CD8-positive, alpha-beta memory T cell (primary cell): ENCODE measurements at regions not wholly inside any gene's neighbourhood (a gene's known extent, or its start where the extent isn't known, plus 50 kb on each side); places are given as distances from the start of the nearest gene placed in this dataset.

ENCODE experiments used
- CTCF ChIA-PET: fragments of 350-600 bp; sonication (Branson Sonifier 250); formaldehyde crosslinking; loops from one replicate; lab custom pipeline; 2021; ENCODE audit warnings: antibody characterized with exemption; lab: Charles Lee
- POLR2A ChIA-PET: fragments of 350-600 bp; sonication (Branson Sonifier 250); formaldehyde crosslinking; loops from one replicate; lab custom pipeline; 2021; ENCODE audit warnings: antibody characterized with exemption; lab: Charles Lee
- DNase-seq, 5 donors: peaks; one replicate each; pipeline versions ENCODE4 v3.0.0 to v3.0.0-alpha.2; 2020 to 2022; ENCODE audit warnings: mixed read lengths in 1 of 5
- H3K27ac ChIP-seq: one replicate; pipeline ENCODE4 v1.7.0; 2013; ENCODE audit warnings: low read depth, mild to moderate bottlenecking, low read length, moderate library complexity
- H3K27me3 ChIP-seq: 2 replicates; pipeline ENCODE4 v1.7.0; 2013; ENCODE audit warnings: low read length, mild to moderate bottlenecking; ENCODE audit not compliant: insufficient read depth, poor library complexity, severe bottlenecking
- H3K36me3 ChIP-seq: 2 replicates; pipeline ENCODE4 v1.7.0; 2013; ENCODE audit warnings: mild to moderate bottlenecking, low read length, moderate library complexity; ENCODE audit not compliant: insufficient read depth
- H3K4me1 ChIP-seq: 2 replicates; pipeline ENCODE4 v1.7.0; 2013; ENCODE audit warnings: mild to moderate bottlenecking, low read length, moderate library complexity; ENCODE audit not compliant: insufficient read depth
- H3K4me3 ChIP-seq: 2 replicates; pipeline ENCODE4 v1.7.0; 2013; ENCODE audit warnings: mild to moderate bottlenecking, low read length
- H3K9me3 ChIP-seq: 2 replicates; pipeline ENCODE4 v1.7.0; 2013; ENCODE audit warnings: mild to moderate bottlenecking, low read length
- H3K27ac Mint-ChIP-seq, 8 donors: one replicate each; pipeline ENCODE4 v1.8.0; 2020 to 2021; ENCODE audit warnings: mixed read lengths in 8 of 8, mild to moderate bottlenecking in 6 of 8, inconsistent platforms in 3 of 8, moderate library complexity in 3 of 8
- H3K27me3 Mint-ChIP-seq, 2 donors: one replicate each; pipeline ENCODE4 v1.8.0; 2020 to 2021; ENCODE audit warnings: mixed read lengths in 2 of 2, mild to moderate bottlenecking in 1 of 2, moderate library complexity in 1 of 2
- H3K36me3 Mint-ChIP-seq, 3 donors: one replicate each; pipeline ENCODE4 v1.8.0; 2020 to 2021; ENCODE audit warnings: mixed read lengths in 3 of 3, inconsistent platforms in 1 of 3, mild to moderate bottlenecking in 1 of 3
- H3K4me1 Mint-ChIP-seq, 3 donors: one replicate each; pipeline ENCODE4 v1.8.0; 2020 to 2021; ENCODE audit warnings: mixed read lengths in 3 of 3, inconsistent platforms in 1 of 3, mild to moderate bottlenecking in 1 of 3
- H3K4me3 Mint-ChIP-seq, 7 donors: one replicate each; pipeline ENCODE4 v1.8.0; 2020 to 2021; ENCODE audit warnings: mixed read lengths in 7 of 7, mild to moderate bottlenecking in 6 of 7, moderate library complexity in 4 of 7, inconsistent platforms in 2 of 7
- H3K9me3 Mint-ChIP-seq, 5 donors: one replicate each; pipeline ENCODE4 v1.8.0; 2020 to 2022; ENCODE audit warnings: mixed read lengths in 5 of 5, mild to moderate bottlenecking in 3 of 5, moderate library complexity in 2 of 5, inconsistent platforms in 1 of 5

DNA sequence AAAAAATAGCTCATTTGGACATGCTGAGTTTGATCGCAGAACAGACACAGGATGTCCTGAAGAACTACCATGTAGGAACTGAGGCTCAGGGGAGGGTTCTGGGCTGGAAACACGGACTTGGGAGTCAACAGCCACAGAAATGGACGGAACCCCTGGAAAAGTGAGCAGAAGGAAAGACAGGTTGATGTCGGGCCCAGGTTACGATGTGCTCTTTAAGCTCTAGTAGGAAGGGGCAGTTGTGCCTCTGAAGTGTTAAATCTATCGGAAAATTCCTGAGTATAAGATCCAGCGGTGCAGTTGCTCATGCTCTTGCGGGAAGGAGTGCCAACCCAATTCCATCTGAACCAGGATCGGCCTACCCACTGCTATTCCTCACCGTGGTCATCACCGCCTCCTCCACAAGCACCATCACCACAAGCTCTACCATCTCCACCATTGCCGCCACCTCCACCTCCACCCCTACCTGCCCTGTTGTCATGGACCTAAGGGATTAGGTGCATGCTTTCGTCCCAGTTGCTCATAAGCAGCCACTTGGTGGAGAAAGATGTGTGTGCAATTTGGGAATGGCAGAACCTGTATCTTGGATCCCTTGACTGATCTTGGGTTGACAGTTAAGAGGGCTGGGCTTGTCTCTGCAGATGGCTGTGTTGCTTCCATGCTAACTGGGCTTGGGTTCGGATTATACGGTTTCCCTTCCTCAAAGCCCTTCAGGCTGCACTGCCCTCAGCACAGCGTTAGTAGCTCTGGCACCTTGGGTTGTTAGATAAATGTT, 108.5 kb downstream of the ASB7 start:
- no peaks in the 10 kb centered on the region for H3K27me3 ChIP-seq
- peaks cover 0 to 20% (median 13%) of the 10 kb centered on the region in 5 donors for H3K9me3 Mint-ChIP-seq
- H3K27ac ChIP-seq = no peak overlapping the region
- no peaks in the 10 kb centered on the region for H3K36me3 ChIP-seq
- DNase-seq = no peak
- no peaks in the 10 kb centered on the region for H3K9me3 ChIP-seq
- POLR2A ChIA-PET = no interaction called here
- H3K4me1 Mint-ChIP-seq = no peaks in the 10 kb centered on the region
- no peak overlapping the region for H3K27ac Mint-ChIP-seq
- CTCF ChIA-PET = no interaction called here
- no peaks in the 10 kb centered on the region for H3K4me1 ChIP-seq
- H3K27me3 Mint-ChIP-seq = peaks cover 2 to 11% of the 10 kb centered on the region in 2 donors
- no peak overlapping the region for H3K4me3 Mint-ChIP-seq
- H3K36me3 Mint-ChIP-seq = peaks cover 0 to 10% (median 0%) of the 10 kb centered on the region in 3 donors
- H3K4me3 ChIP-seq = no peak overlapping the region

DNA sequence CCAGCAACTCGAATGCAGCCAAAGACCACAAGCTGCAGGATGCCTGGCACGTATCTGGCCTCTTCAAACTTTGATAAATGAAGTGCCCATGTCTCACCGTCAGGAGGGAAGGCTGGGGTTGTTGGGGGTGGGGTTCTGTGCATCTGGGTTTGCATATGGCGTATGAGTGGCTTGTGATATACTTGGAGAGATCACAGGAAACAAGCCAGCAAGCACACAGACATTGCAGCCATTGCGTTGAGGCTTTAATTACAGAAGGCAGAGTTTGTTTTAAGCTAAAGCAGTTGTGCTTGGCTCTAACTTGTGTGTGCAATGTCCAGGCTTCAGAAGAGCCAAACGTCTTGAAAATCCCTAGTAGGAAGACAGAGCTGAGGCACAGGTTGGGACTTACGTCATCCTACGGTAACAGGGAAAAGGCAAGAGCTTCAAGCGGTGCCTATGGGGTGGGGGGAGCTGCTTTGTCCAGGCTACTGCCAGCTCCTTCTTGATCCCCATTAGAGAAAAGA, 109.2 kb downstream of the ASB7 start:
- Mint-ChIP-seq H3K4me1 (no peaks in the 10 kb centered on the region), H3K27ac (no peak overlapping the region), H3K9me3 (peaks cover 0 to 20% (median 13%) of the 10 kb centered on the region in 5 donors), H3K27me3 (peaks cover 2 to 11% of the 10 kb centered on the region in 2 donors), H3K4me3 (no peak overlapping the region), H3K36me3 (peaks cover 0 to 10% (median 0%) of the 10 kb centered on the region in 3 donors)
- ChIA-PET POLR2A (no interaction called here), CTCF (no interaction called here)
- Histone ChIP-seq H3K9me3 (no peaks in the 10 kb centered on the region), H3K4me1 (no peaks in the 10 kb centered on the region), H3K4me3 (no peak overlapping the region), H3K27ac (no peak overlapping the region), H3K36me3 (no peaks in the 10 kb centered on the region), H3K27me3 (no peaks in the 10 kb centered on the region)
- no peak for DNase-seq

DNA sequence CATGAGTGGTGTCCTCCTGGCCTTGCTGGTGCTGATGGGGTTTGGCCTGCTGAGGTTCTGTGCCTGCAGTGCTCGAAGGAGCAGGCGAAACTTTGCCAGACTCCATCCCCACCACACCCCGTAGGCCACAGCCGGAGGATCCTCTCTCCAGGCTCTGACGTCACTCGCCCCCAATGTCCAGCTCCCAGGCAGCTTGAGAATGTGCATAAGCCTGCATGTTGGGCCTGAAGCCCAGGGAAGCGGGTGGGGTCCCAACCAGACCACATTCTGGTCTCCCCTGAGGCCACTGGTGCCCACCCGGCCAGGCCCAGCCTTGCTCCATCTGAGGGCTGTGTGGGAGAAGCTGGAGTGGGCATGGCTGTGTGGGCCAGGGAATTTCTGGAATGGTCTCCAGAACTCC, 109.8 kb downstream of the ASB7 start:
- H3K4me1 Mint-ChIP-seq = no peaks in the 10 kb centered on the region
- H3K27me3 Mint-ChIP-seq = peaks cover 2 to 5% of the 10 kb centered on the region in 2 donors
- no peaks in the 10 kb centered on the region for H3K27me3 ChIP-seq
- H3K36me3 ChIP-seq = no peaks in the 10 kb centered on the region
- H3K27ac Mint-ChIP-seq = no peak overlapping the region
- no peak for DNase-seq
- no peaks in the 10 kb centered on the region for H3K4me1 ChIP-seq
- H3K9me3 Mint-ChIP-seq = peaks cover 0 to 16% (median 12%) of the 10 kb centered on the region in 5 donors
- no peaks in the 10 kb centered on the region for H3K9me3 ChIP-seq
- no peak overlapping the region for H3K27ac ChIP-seq
- H3K36me3 Mint-ChIP-seq = peaks cover 0 to 7% (median 0%) of the 10 kb centered on the region in 3 donors
- H3K4me3 ChIP-seq = no peak overlapping the region
- ChIA-PET POLR2A (no interaction called here), CTCF (no interaction called here)
- H3K4me3 Mint-ChIP-seq = no peak overlapping the region

DNA sequence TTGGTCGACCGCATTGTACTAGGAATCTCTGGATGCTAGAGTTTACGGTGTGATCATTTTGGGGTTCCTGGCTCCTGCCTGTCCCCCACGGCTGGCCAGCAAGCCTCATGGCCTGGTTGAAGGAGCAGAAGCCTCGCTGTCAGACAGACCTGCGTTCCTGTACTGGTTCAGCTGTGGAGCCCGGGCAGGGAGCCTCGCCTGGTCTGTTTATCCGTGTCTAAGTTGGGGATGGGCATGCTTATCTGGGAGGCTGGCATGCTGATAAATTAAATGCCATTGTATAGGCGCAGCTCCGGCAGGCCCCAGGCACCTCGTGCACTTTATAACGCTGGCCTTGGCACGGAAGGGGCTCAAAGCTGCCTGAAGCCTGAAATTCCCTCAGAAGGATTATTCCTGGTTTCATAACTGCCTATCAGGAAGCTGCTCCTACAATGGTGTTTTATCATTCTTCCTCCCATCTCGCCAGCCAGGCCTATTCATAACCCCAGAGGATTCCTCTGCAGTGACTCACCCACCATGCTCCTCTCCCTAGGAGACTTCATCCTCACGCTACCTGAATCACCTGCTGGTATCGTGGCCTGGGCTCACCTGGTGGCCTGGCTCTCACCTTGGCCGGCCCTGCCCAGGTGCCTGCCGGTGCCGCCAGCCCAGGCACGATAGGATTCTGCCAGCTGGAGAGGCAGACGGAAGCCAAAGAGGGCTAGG, 110.9 kb downstream of the ASB7 start:
- no peak overlapping the region for H3K27ac Mint-ChIP-seq
- H3K4me1 Mint-ChIP-seq = no peaks in the 10 kb centered on the region
- CTCF ChIA-PET = no interaction called here
- H3K27me3 Mint-ChIP-seq = peaks cover 5 to 8% of the 10 kb centered on the region in 2 donors
- H3K9me3 Mint-ChIP-seq = peaks cover 0 to 16% (median 10%) of the 10 kb centered on the region in 5 donors
- H3K4me3 Mint-ChIP-seq = no peak overlapping the region
- H3K4me3 ChIP-seq = no peak overlapping the region
- POLR2A ChIA-PET = no interaction called here
- no peaks in the 10 kb centered on the region for H3K4me1 ChIP-seq
- H3K27me3 ChIP-seq = no peaks in the 10 kb centered on the region
- no peak overlapping the region for H3K27ac ChIP-seq
- H3K9me3 ChIP-seq = no peaks in the 10 kb centered on the region
- peaks cover 0 to 7% (median 0%) of the 10 kb centered on the region in 3 donors for H3K36me3 Mint-ChIP-seq
- DNase-seq = no peak
- no peaks in the 10 kb centered on the region for H3K36me3 ChIP-seq

DNA sequence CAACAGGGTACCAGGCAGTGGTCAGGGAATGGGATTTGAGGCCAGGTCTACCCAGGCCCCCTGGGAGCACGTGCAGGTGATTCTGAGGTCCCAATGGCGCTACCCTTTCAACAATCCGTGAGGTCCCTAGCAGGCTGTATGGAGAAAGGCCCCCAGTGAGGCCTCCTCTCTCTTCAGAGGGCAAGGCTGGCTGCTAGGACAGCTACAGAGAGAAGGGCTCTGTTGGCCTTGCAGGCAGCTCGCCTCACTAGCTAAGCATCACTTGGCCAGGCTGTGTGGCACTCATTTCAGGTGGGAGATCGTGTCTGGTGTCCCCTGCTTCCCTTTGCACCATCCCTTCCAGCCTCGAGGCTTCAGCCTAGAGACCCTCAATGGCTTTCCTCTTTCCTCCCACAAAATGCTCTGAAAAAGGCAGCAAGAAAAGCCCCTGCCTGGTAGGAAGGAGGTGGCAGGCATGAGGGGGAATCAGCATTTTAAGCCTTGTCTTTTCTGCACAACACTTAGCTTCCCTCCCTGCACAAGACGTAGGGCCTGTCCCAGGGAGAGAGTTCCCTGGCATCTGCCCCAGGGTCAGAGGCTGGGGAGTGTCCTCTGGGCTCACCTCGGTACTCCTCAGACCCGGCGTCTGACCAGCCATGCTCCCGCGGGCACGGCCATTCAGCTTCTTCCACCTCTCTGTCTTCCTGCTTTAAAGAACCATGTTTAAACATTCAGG, 111.8 kb downstream of the ASB7 start:
- CTCF ChIA-PET = no interaction called here
- Histone ChIP-seq H3K27ac (no peak overlapping the region), H3K4me3 (no peak overlapping the region), H3K27me3 (no peaks in the 10 kb centered on the region), H3K9me3 (no peaks in the 10 kb centered on the region), H3K36me3 (no peaks in the 10 kb centered on the region), H3K4me1 (no peaks in the 10 kb centered on the region)
- peaks cover 5 to 11% of the 10 kb centered on the region in 2 donors for H3K27me3 Mint-ChIP-seq
- no peak overlapping the region for H3K4me3 Mint-ChIP-seq
- H3K9me3 Mint-ChIP-seq = peaks cover 0 to 10% (median 8%) of the 10 kb centered on the region in 5 donors
- no peaks in the 10 kb centered on the region for H3K4me1 Mint-ChIP-seq
- peaks cover 0 to 7% (median 0%) of the 10 kb centered on the region in 3 donors for H3K36me3 Mint-ChIP-seq
- POLR2A ChIA-PET = no interaction called here
- no peak for DNase-seq
- no peak overlapping the region for H3K27ac Mint-ChIP-seq

DNA sequence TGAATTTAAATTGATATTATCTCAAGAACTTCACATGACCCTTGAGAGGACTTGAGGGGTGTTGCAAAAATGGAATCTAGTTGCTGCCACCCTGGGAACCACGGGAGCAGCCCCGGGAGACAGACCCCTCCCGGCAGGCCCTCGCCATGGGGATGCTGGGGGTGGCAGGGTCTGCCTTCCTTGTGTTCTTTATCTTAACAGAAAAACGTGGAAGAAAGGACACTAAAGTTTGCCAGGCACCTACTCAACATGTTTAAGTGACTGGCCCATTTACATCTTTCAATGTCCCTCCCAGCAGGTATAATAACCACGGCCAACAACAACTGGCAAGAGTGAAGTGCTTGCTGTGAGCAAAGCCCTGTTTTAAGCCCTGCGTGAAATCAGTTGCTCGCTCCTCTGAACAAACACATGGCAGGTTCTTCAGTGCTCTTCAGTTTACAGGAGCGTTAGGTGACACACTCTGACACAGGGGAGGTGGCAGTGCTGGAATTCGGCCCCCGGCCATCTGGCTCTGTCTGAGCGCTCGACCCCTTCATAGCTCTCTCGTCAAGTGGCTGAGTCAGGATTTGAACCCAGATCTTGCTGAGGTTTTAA, 112.5 kb downstream of the ASB7 start:
- Histone ChIP-seq H3K9me3 (no peaks in the 10 kb centered on the region), H3K27me3 (no peaks in the 10 kb centered on the region), H3K4me3 (no peak overlapping the region), H3K27ac (no peak overlapping the region), H3K4me1 (no peaks in the 10 kb centered on the region), H3K36me3 (no peaks in the 10 kb centered on the region)
- Mint-ChIP-seq H3K27me3 (peaks cover 5 to 11% of the 10 kb centered on the region in 2 donors), H3K9me3 (peaks cover 0 to 9% (median 3%) of the 10 kb centered on the region in 5 donors), H3K4me1 (no peaks in the 10 kb centered on the region), H3K27ac (no peak overlapping the region), H3K4me3 (no peak overlapping the region), H3K36me3 (peaks cover 0 to 3% (median 0%) of the 10 kb centered on the region in 3 donors)
- ChIA-PET CTCF (no interaction called here), POLR2A (no interaction called here)
- no peak for DNase-seq

DNA sequence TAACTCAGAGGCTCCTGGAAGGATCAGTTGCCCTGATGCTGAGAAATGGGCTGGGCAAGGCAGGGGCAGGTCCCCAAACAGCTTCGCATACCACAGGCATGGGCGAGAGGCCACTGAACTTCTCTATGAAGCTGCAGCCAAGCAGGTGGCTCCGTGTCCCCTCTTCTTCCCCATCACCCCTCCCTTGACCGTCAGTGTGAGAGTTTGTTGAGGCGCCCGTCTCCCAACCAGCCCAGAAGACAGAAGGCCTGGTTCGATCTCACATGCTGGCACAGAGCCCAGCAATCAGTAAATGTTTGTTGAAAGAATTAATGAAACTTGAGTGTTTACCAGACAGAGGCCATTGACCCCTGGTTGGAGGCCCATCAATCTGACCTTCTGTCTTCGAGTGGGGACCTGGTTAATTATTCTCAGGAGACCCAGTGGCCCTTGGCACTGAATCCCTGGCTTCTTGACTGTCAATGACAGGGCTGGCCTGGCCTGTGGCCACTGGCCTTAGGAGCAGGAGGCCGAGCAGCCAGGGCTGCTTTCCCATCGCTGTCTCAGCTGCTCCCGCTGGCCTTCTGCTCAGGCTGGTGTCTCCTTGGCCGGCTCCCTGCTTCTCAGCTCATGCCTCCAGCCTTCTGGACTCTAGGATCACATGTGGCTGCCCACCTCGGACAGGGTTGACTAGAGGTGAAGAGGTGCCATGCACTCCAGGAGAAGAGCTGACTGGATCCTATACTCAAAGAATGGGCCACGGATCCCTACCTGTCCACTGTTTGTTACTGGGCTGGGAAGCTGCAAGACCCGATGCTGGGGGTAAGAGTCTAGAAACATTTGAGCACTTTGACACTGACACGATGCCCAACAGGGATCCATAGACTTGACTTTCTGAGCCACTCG, 113.4 kb downstream of the ASB7 start:
- H3K9me3 Mint-ChIP-seq = peaks cover 0 to 6% (median 0%) of the 10 kb centered on the region in 5 donors
- H3K36me3 Mint-ChIP-seq = no peaks in the 10 kb centered on the region
- H3K4me3 Mint-ChIP-seq = no peak overlapping the region
- Histone ChIP-seq H3K27me3 (no peaks in the 10 kb centered on the region), H3K27ac (no peak overlapping the region), H3K9me3 (no peaks in the 10 kb centered on the region), H3K4me3 (no peak overlapping the region), H3K4me1 (no peaks in the 10 kb centered on the region), H3K36me3 (no peaks in the 10 kb centered on the region)
- peak overlapping the region in 1 of 8 donors; percentile 48 for H3K27ac Mint-ChIP-seq
- ChIA-PET CTCF (no interaction called here), POLR2A (no interaction called here)
- H3K4me1 Mint-ChIP-seq = no peaks in the 10 kb centered on the region
- H3K27me3 Mint-ChIP-seq = peaks cover 3 to 11% of the 10 kb centered on the region in 2 donors
- DNase-seq = no peak
